ENCODE measurements at regions not wholly inside any gene's neighbourhood (a gene's known extent, or its start where the extent isn't known, plus 50 kb on each side); places are given as distances from the start of the nearest gene placed in this dataset.
"Not testable (repeated sequence)": the region's sequence is repeated elsewhere in the genome, so short reads cannot be mapped to it uniquely, and the experiment has no call there.

DNA sequence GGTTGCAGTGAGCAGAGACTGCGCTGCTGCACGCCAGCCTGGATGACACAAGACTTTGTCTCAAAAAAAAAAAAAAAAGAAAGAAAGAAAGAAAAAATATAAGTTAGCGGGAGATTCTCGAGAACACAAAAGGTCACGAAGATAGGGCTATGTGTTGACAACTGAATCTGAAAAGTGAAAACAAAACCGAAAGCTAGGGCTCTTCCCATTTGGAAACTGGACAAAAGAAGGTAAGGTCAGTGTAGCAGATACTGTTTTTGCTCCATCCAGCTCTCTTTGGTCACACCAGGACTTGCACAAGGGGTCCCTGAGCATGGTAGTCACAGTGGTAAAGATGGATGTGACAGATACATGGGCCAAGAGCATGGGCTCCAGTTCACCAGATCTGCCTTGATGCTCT is 60.4 kb upstream of the MAP10 start:
- no peak overlapping the region for H3K4me3 ChIP-seq (ENCODE audit: low read depth, low read length)
- no peak for TF ChIP-seq CTCF (IDR thresholded peaks at IDR 0.05; ENCODE audit: low read depth, low read length)
- DNase-seq (ENCODE audit: low read depth, low spot score), result no peak
- in situ Hi-C loops (cut with HindIII; ENCODE audit: low sequenced_read_pairs), result no loop called here

DNA sequence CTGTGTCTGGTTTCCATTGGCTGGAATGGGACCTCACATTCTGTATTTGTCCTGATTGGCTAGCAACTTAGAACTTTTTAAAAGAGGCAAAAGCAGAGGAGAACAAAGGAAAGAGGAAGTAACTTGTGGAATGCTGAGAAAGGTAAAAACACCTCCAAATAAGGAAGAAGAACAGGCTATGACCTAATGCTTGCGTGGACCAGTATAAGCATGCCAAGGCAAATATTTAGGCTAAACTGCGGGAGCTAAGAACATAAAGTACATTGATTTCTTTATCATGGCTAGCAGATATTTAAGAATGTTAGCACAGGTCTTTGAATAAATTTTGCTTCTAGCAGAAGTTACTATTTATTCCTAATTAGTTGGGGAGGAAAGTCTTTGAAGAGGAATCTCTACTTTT is 59.5 kb upstream of the MAP10 start:
- in situ Hi-C loops (cut with HindIII; ENCODE audit: low sequenced_read_pairs); H3K4me3 ChIP-seq (ENCODE audit: low read depth, low read length): not testable (repeated sequence)
- DNase-seq (ENCODE audit: low read depth, low spot score), result peak; percentile 55

DNA sequence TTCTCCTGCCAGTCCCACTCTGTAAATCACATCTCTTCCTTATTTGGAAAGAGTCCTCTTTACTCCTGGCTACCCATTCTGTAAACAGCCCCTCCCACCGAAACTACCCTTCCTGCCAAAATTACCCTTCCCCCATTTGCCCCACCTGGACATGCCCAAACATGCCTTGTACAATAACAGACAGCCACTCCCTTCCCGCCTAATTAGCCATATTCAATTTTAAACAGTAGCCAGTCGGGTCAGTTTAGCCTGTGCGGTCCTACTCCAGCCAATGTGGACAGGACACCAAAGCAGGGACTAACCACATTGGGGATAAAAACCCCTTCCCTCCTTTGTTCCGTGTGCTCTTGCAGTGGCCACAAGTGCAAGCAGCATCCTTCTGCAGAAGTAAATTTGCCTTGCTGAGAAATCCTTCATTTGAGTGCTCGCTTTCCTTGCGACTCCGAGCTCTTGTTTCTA is 56.3 kb upstream of the MAP10 start:
- H3K4me3 ChIP-seq (ENCODE audit: low read depth, low read length), result no peak overlapping the region
- in situ Hi-C loops (cut with HindIII; ENCODE audit: low sequenced_read_pairs), result no loop called here
- TF ChIP-seq CTCF (IDR thresholded peaks at IDR 0.05; ENCODE audit: low read depth, low read length), result no peak
- DNase-seq (ENCODE audit: low read depth, low spot score), result no peak

- no peak for DNase-seq (ENCODE audit: low read depth, low spot score)
- TF ChIP-seq CTCF (IDR thresholded peaks at IDR 0.05; ENCODE audit: low read depth, low read length), result no peak
- H3K4me3 ChIP-seq (ENCODE audit: low read depth, low read length), result no peak overlapping the region
- in situ Hi-C loops (cut with HindIII; ENCODE audit: low sequenced_read_pairs), result no loop called here
Measured at GRCh38 chr1:232751393-232752140, 53.6 kb upstream of the MAP10 start.

GRCh38 chr1:232752365-232752764 is 52.9 kb upstream of the MAP10 start:
- H3K4me3 ChIP-seq (ENCODE audit: low read depth, low read length), result no peak overlapping the region
- in situ Hi-C loops (cut with HindIII; ENCODE audit: low sequenced_read_pairs), result no loop called here
- no peak for TF ChIP-seq CTCF (IDR thresholded peaks at IDR 0.05; ENCODE audit: low read depth, low read length)
- no peak for DNase-seq (ENCODE audit: low read depth, low spot score)

DNA sequence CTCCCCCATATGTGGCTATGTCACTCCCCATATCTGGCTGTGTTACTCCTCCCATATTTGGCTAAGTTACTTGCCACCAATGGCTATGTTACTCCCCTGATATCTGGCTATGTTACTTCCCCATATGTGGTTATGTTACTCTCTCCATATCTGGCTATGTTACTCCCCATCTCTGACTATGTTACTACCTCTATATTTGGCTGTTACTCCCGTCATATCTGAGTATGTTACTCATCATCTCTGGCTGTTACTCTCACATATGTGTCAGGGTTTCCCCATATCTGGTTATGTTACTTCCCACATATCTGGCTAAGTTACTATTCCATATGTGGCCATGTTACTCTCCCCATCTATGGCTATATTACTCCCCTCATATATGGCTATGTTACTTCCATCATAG is 50.3 kb upstream of the MAP10 start:
- no peak for TF ChIP-seq CTCF (IDR thresholded peaks at IDR 0.05; ENCODE audit: low read depth, low read length)
- in situ Hi-C loops (cut with HindIII; ENCODE audit: low sequenced_read_pairs), result no loop called here

More for the DNA sequence above, 50.3 kb upstream of the MAP10 start:
- no peak for DNase-seq (ENCODE audit: low read depth, low spot score)
- H3K4me3 ChIP-seq (ENCODE audit: low read depth, low read length), result no peak overlapping the region

Data from astrocyte of the spinal cord (primary cell).